ENCODE measurements at regions not wholly inside any gene's neighbourhood (a gene's known extent, or its start where the extent isn't known, plus 50 kb on each side); places are given as distances from the start of the nearest gene placed in this dataset.

DNA sequence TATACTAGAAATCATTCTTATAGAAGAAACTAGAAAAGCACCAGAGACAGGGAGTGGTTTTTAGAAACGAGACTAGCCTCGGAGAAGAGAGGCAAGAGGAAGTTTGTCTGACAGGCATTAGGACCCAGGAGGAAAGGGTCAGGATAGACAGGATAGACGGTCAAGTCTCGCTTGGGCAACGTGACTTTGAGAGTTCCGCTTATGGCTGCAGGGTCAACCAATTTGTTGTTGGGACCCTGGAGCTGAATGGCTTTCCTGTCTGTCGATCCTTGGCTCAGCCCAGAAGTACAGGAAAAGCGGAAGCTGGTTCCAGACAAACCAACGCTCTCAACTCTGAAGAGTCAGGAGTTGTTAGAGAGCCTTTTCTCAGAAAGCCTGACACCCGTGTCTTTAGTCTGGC lies 191.2 kb downstream of the FZD1 start:
- Histone ChIP-seq H3K4me1 (no peaks in the 10 kb centered on the region), H3K27ac (no peak overlapping the region), H3K9me3 (peaks cover 0 to 10% (median 0%) of the 10 kb centered on the region in 3 donors), H3K36me3 (no peaks in the 10 kb centered on the region), H3K4me3 (no peak overlapping the region), H3K27me3 (no peaks in the 10 kb centered on the region)
- TF ChIP-seq POLR2AphosphoS5 (IDR thresholded peaks at IDR 0.05) (no peak), EP300 (IDR thresholded peaks at IDR 0.05) (no peak), POLR2A (IDR thresholded peaks at IDR 0.05) (no peak)
- TF ChIP-seq, protein P1, sequence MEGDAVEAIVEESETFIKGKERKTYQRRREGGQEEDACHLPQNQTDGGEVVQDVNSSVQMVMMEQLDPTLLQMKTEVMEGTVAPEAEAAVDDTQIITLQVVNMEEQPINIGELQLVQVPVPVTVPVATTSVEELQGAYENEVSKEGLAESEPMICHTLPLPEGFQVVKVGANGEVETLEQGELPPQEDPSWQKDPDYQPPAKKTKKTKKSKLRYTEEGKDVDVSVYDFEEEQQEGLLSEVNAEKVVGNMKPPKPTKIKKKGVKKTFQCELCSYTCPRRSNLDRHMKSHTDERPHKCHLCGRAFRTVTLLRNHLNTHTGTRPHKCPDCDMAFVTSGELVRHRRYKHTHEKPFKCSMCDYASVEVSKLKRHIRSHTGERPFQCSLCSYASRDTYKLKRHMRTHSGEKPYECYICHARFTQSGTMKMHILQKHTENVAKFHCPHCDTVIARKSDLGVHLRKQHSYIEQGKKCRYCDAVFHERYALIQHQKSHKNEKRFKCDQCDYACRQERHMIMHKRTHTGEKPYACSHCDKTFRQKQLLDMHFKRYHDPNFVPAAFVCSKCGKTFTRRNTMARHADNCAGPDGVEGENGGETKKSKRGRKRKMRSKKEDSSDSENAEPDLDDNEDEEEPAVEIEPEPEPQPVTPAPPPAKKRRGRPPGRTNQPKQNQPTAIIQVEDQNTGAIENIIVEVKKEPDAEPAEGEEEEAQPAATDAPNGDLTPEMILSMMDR (IDR thresholded peaks at IDR 0.05) = no peak
- 80 to 85% methylated on average over 7 to 10 of the region's 10 CpGs for WGBS, 2 donors (ENCODE audit: low coverage in 1 of 2)
- ATAC-seq = no peak

- H3K27me3 ChIP-seq = no peaks in the 10 kb centered on the region
- ATAC-seq = no peak
- no peaks in the 10 kb centered on the region for H3K36me3 ChIP-seq
Measured at GRCh38 chr7:91457208-91457607, 193.0 kb downstream of the FZD1 start.

DNA sequence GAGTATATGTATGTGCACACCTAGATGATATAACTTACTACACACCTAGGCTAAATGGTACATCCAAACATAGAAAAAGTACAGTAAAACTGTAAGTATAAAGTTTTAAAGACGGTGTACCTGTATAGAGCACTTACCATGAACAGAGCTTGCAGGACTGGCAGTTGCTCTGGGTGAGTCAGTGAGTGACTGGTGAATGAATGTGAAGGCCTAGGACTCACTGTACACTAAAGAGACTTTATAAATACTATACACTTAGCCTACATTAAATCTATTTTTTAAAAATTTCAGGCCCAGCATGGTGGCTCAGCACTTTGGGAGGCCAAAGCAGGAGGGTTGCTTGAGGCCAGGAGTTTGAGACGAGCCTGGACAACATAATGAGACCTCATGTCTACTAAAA lies 195.3 kb downstream of the FZD1 start:
- Histone ChIP-seq H3K4me3 (no peak overlapping the region), H3K4me1 (no peaks in the 10 kb centered on the region), H3K9me3 (peaks cover 0 to 10% (median 0%) of the 10 kb centered on the region in 3 donors), H3K27ac (no peak overlapping the region), H3K36me3 (no peaks in the 10 kb centered on the region), H3K27me3 (no peaks in the 10 kb centered on the region)
- 96 to 100% methylated on average over 1 to 2 of the region's 2 CpGs for WGBS, 2 donors (ENCODE audit: low coverage in 1 of 2)
- TF ChIP-seq POLR2A (IDR thresholded peaks at IDR 0.05) (no peak), POLR2AphosphoS5 (IDR thresholded peaks at IDR 0.05) (no peak), EP300 (IDR thresholded peaks at IDR 0.05) (no peak)
- TF ChIP-seq, protein P1 (IDR thresholded peaks at IDR 0.05) = no peak
- ATAC-seq = no peak

More at GRCh38 chr7:91457208-91457607, 193.0 kb downstream of the FZD1 start:
- TF ChIP-seq POLR2AphosphoS5 (IDR thresholded peaks at IDR 0.05) = no peak
- TF ChIP-seq POLR2A (IDR thresholded peaks at IDR 0.05) = no peak
- no peak for TF ChIP-seq EP300 (IDR thresholded peaks at IDR 0.05)
- TF ChIP-seq, protein P1 (IDR thresholded peaks at IDR 0.05) = no peak
- Histone ChIP-seq H3K9me3 (peaks cover 0 to 10% (median 0%) of the 10 kb centered on the region in 3 donors), H3K4me3 (no peak overlapping the region), H3K27ac (no peak overlapping the region), H3K4me1 (no peaks in the 10 kb centered on the region)
- WGBS, 2 donors (ENCODE audit: low coverage in 1 of 2) = 25 to 67% methylated on average over 1 of the region's 1 CpG

DNA sequence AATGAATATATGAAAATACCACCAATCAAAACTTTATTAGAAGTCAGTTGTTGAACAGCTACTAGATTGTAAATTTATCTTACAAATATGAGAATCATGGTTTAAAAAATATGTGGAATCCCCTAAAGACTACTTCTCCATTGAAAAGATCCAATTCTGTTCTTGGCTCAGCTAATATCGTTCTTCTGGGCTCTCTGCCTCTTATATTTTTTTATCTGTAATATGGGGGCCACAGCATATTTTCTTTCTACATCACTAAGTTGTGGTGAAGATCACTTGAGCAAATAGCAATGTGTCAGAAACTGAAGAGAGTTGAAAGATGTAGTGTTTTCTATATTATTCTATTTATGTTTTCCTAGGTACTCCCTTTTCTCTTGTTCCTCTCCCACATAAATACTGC lies 198.1 kb downstream of the FZD1 start:
- Histone ChIP-seq H3K4me3 (no peak overlapping the region), H3K4me1 (no peaks in the 10 kb centered on the region), H3K36me3 (no peaks in the 10 kb centered on the region), H3K27ac (no peak overlapping the region), H3K27me3 (no peaks in the 10 kb centered on the region), H3K9me3 (peaks cover 0 to 5% (median 0%) of the 10 kb centered on the region in 3 donors)
- ATAC-seq = no peak
- 60 to 64% methylated on average over 1 of the region's 1 CpG for WGBS, 2 donors (ENCODE audit: low coverage in 1 of 2)
- TF ChIP-seq EP300 (IDR thresholded peaks at IDR 0.05) (no peak), POLR2AphosphoS5 (IDR thresholded peaks at IDR 0.05) (no peak), POLR2A (IDR thresholded peaks at IDR 0.05) (no peak)
- TF ChIP-seq, protein P1 (IDR thresholded peaks at IDR 0.05) = no peak

GRCh38 chr7:91463330-91463729 lies 199.1 kb downstream of the FZD1 start:
- Histone ChIP-seq H3K4me1 (no peaks in the 10 kb centered on the region), H3K27ac (no peak overlapping the region), H3K36me3 (no peaks in the 10 kb centered on the region), H3K4me3 (no peak overlapping the region), H3K9me3 (no peaks in the 10 kb centered on the region), H3K27me3 (no peaks in the 10 kb centered on the region)
- TF ChIP-seq, protein P1 (IDR thresholded peaks at IDR 0.05) = no peak
- TF ChIP-seq POLR2A (IDR thresholded peaks at IDR 0.05) (no peak), EP300 (IDR thresholded peaks at IDR 0.05) (no peak), POLR2AphosphoS5 (IDR thresholded peaks at IDR 0.05) (no peak)
- ATAC-seq = peak; percentile 31
- 86 to 100% methylated on average over 1 to 5 of the region's 15 CpGs for WGBS, 2 donors (ENCODE audit: low coverage in 1 of 2)

Data from gastroesophageal sphincter (tissue), 4 donors.